ENCODE measurements at regions not wholly inside any gene's neighbourhood (a gene's known extent, or its start where the extent isn't known, plus 50 kb on each side); places are given as distances from the start of the nearest gene placed in this dataset.

DNA sequence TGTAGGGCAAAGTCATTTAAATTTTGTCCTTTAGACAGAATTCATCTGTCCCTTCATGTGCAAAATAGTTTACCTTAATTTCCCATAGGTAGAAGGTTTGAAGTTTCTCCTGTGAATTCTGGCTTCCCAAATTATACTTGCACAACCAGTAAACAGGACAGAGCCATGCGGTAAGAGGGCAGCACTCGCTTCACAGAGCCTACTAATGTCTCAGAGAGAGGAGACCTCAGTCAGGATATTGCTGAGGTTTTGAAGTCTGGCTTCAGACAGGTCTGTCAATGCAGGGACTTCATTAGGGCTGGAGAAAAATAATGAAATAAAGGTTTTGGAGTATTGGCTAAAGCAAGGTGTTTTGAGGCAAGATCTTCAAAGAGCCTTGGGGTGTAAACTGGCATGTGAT lies 91.4 kb downstream of the ANXA1 start:
- no peak overlapping the region for H3K4me3 ChIP-seq
- H3K4me1 ChIP-seq: no peaks in the 10 kb centered on the region
- H3K9me3 ChIP-seq: no peaks in the 10 kb centered on the region
- H3K27ac ChIP-seq: no peak overlapping the region
- H3K36me3 ChIP-seq: no peaks in the 10 kb centered on the region
- intact Hi-C loops (cut with DNase I; ENCODE audit: low total_unique reads): no loop called here
- in situ Hi-C loops (cut with MboI; ENCODE audit: low sequenced_read_pairs in 4 of 4): no loop called here
- no peak for ATAC-seq
- H3K27me3 ChIP-seq: no peaks in the 10 kb centered on the region
- TF ChIP-seq, protein P1, sequence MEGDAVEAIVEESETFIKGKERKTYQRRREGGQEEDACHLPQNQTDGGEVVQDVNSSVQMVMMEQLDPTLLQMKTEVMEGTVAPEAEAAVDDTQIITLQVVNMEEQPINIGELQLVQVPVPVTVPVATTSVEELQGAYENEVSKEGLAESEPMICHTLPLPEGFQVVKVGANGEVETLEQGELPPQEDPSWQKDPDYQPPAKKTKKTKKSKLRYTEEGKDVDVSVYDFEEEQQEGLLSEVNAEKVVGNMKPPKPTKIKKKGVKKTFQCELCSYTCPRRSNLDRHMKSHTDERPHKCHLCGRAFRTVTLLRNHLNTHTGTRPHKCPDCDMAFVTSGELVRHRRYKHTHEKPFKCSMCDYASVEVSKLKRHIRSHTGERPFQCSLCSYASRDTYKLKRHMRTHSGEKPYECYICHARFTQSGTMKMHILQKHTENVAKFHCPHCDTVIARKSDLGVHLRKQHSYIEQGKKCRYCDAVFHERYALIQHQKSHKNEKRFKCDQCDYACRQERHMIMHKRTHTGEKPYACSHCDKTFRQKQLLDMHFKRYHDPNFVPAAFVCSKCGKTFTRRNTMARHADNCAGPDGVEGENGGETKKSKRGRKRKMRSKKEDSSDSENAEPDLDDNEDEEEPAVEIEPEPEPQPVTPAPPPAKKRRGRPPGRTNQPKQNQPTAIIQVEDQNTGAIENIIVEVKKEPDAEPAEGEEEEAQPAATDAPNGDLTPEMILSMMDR (IDR thresholded peaks at IDR 0.05 in 4 of 5, conservative IDR thresholded peaks at IDR 0.05 in 1 of 5): no peak
- TF ChIP-seq POLR2A (IDR thresholded peaks at IDR 0.05): no peak
- no peak for DNase-seq

DNA sequence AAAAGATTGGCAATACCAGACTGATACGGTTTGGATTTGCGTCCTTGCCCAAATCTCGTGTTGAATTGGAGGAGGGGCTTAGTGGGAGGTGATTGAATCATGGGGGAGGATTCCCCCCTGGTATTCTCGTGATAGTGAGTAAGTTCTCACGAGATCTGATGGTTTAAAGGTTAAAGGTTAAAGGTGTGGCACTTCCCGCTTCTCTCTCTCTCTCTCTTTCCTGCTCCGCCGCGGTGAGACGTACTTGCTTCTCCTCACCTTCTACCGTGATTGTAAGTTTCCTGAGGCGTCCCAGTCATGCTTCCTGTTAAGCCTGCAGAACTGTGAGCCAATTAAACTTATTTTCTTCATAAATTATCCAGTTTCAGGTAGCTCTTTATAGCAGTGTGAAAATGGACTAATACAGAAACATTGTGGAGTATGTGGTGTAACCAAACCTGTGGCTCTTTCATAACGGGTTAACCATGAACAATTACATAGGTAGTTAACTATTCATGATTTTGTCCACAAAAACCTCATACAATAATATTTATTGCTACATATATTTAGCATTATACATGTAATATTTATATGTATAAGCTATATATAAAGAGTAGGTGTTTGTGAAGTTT lies 107.5 kb downstream of the ANXA1 start:
- Histone ChIP-seq H3K4me3 (no peak overlapping the region), H3K4me1 (no peaks in the 10 kb centered on the region), H3K27ac (no peak overlapping the region), H3K9me3 (no peaks in the 10 kb centered on the region), H3K36me3 (no peaks in the 10 kb centered on the region), H3K27me3 (no peaks in the 10 kb centered on the region)
- intact Hi-C loops (cut with DNase I; ENCODE audit: low total_unique reads): no loop called here
- in situ Hi-C loops (cut with MboI; ENCODE audit: low sequenced_read_pairs in 4 of 4): no loop called here
- ATAC-seq (no peak), DNase-seq (no peak)
- no peak for TF ChIP-seq POLR2A (IDR thresholded peaks at IDR 0.05)
- TF ChIP-seq, protein P1 (IDR thresholded peaks at IDR 0.05 in 4 of 5, conservative IDR thresholded peaks at IDR 0.05 in 1 of 5): no peak

DNA sequence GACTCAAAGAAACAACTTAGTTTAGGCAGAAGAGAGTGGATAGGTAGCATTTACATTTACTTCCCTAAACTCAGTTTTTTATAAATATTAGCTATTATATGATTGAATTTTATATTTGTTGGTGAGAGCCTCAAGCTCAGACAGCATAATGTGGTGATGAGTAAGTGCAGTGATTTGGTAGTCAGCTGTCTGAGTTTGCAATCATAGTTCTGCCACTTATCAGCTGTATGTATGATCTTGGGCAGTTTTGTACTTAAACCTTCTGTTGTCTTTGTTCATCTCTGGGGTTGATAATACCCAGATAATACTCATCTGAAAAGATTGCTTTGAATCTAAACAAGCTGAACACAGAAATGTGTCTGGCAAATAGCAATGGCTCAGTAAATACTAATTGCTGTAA lies 108.8 kb downstream of the ANXA1 start:
- in situ Hi-C loops (cut with MboI; ENCODE audit: low sequenced_read_pairs in 4 of 4): no loop called here
- H3K4me3 ChIP-seq: no peak overlapping the region
- H3K27me3 ChIP-seq: no peaks in the 10 kb centered on the region
- H3K9me3 ChIP-seq: no peaks in the 10 kb centered on the region
- H3K4me1 ChIP-seq: no peaks in the 10 kb centered on the region
- intact Hi-C loops (cut with DNase I; ENCODE audit: low total_unique reads): no loop called here
- DNase-seq (no peak), ATAC-seq (no peak)
- no peak overlapping the region for H3K27ac ChIP-seq
- no peaks in the 10 kb centered on the region for H3K36me3 ChIP-seq
- TF ChIP-seq, protein P1 (IDR thresholded peaks at IDR 0.05 in 4 of 5, conservative IDR thresholded peaks at IDR 0.05 in 1 of 5): no peak
- TF ChIP-seq POLR2A (IDR thresholded peaks at IDR 0.05): no peak

DNA sequence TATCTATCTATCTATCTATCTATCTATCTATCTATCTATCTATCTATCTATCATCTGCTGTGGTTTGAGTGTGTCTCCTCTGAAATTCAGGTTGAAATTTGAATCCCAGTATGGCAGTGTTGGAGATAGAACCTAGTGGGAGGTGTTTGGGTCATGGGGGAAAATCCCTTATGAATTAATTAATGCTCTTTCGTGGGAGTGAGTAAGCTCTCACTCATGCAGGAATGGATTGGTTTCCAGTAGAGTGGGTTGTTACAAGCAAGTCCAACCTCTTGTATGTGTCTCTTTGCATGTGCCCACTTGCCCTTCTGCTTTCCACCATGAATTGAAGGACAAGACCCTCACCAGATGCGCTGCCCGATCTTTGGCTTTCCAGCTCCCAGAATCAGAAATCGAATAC lies 113.0 kb downstream of the ANXA1 start:
- Histone ChIP-seq H3K4me3 (no peak overlapping the region), H3K27ac (no peak overlapping the region), H3K9me3 (no peaks in the 10 kb centered on the region), H3K27me3 (no peaks in the 10 kb centered on the region), H3K4me1 (no peaks in the 10 kb centered on the region), H3K36me3 (no peaks in the 10 kb centered on the region)
- in situ Hi-C loops (cut with MboI; ENCODE audit: low sequenced_read_pairs in 4 of 4) (no loop called here), intact Hi-C loops (cut with DNase I; ENCODE audit: low total_unique reads) (no loop called here)
- DNase-seq: no peak
- TF ChIP-seq POLR2A (IDR thresholded peaks at IDR 0.05): no peak
- TF ChIP-seq, protein P1 (IDR thresholded peaks at IDR 0.05 in 4 of 5, conservative IDR thresholded peaks at IDR 0.05 in 1 of 5): no peak
- no peak for ATAC-seq

DNA sequence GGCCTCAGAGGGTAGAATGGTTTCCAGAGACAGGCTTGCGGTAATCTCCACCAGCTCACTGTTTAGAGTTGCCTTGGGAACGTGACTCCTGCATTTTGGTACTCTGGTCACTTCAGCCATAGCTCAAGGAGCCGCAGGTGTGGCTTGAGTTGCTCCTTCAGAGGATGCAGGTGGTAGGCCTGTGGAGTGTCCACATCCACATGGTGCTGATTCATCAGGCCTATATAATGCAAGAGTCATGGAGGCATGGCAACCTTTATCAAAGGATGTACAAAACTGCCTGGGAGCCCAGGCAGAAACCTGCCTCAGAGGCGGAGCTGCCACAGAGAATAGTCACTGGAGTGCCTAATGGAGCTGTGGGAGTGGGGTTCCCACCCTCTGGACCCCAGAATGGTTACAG lies 114.2 kb downstream of the ANXA1 start:
- H3K27ac ChIP-seq: no peak overlapping the region
- TF ChIP-seq POLR2A (IDR thresholded peaks at IDR 0.05): no peak
- TF ChIP-seq, protein P1 (IDR thresholded peaks at IDR 0.05 in 4 of 5, conservative IDR thresholded peaks at IDR 0.05 in 1 of 5): no peak
- in situ Hi-C loops (cut with MboI; ENCODE audit: low sequenced_read_pairs in 4 of 4): no loop called here
- H3K27me3 ChIP-seq: no peaks in the 10 kb centered on the region
- H3K36me3 ChIP-seq: no peaks in the 10 kb centered on the region
- intact Hi-C loops (cut with DNase I; ENCODE audit: low total_unique reads): no loop called here
- H3K4me1 ChIP-seq: no peaks in the 10 kb centered on the region
- H3K4me3 ChIP-seq: no peak overlapping the region
- DNase-seq: no peak
- ATAC-seq: no peak
- H3K9me3 ChIP-seq: no peaks in the 10 kb centered on the region

Measured in gastrocnemius medialis (tissue), 4 donors.